ENCODE measurements at regions not wholly inside any gene's neighbourhood (a gene's known extent, or its start where the extent isn't known, plus 50 kb on each side); places are given as distances from the start of the nearest gene placed in this dataset.

- intact Hi-C loops (cut with micrococcal nuclease), result no loop called here
- no peaks in the 10 kb centered on the region for H3K9me3 ChIP-seq (ENCODE audit: control insufficient read depth in 1 of 2, insufficient read depth in 1 of 2, low read depth in 1 of 2, low read length in 2 of 2)
- no TSS peak for BruUV-seq (replicated peaks)
- H3K4me2 ChIP-seq (ENCODE audit: low read length), result no peak overlapping the region
- H2AFZ ChIP-seq (ENCODE audit: low read depth, low read length, poor library complexity, severe bottlenecking), result peak overlapping the region; percentile 87
- no peak overlapping the region for H3K27ac ChIP-seq (ENCODE audit: low read depth, low read length)
- peaks cover 16% of the 10 kb centered on the region for H3K27me3 ChIP-seq (ENCODE audit: insufficient read depth, low read length)
- RAD21 ChIA-PET (ENCODE audit: low non-redundant PET in 1 of 2, low total read pairs in 2 of 2, uncharacterized antibody in 2 of 2, unreplicated experiment in 2 of 2), result no interaction called here
- DNase-seq (ENCODE audit: low read depth, low spot score) (no peak), ATAC-seq (no peak)
- CTCF ChIA-PET, result no interaction called here
- no peak for TF ChIP-seq CEBPB (IDR thresholded peaks at IDR 0.05; ENCODE audit: low read depth)
- no peak for TF ChIP-seq YY1 (IDR thresholded peaks at IDR 0.05; ENCODE audit: extremely low read depth, insufficient replicate concordance, low read depth, low read length)
- no peak for TF ChIP-seq TCF7L2 (IDR thresholded peaks at IDR 0.05; ENCODE audit: borderline replicate concordance, extremely low read depth, insufficient read depth, insufficient read length)
- TF ChIP-seq POLR2A (IDR thresholded peaks at IDR 0.05; ENCODE audit: borderline replicate concordance, extremely low read depth, insufficient read depth, insufficient read length), result no peak
- no peak for TF ChIP-seq ZBTB33 (IDR thresholded peaks at IDR 0.05; ENCODE audit: extremely low read depth, insufficient replicate concordance, low read length)
- no peak for TF ChIP-seq ZFX (IDR thresholded peaks at IDR 0.05)
- TF ChIP-seq EGR1 (IDR thresholded peaks at IDR 0.05; ENCODE audit: low read depth), result no peak
- TF ChIP-seq REST (IDR thresholded peaks at IDR 0.05; ENCODE audit: low read depth), result no peak
- TF ChIP-seq SIN3A (IDR thresholded peaks at IDR 0.05; ENCODE audit: low read depth), result no peak
- TF ChIP-seq ATF3 (IDR thresholded peaks at IDR 0.05), result no peak
- no peak for TF ChIP-seq MAX (IDR thresholded peaks at IDR 0.05)
- H3K36me3 ChIP-seq (ENCODE audit: control insufficient read depth in 1 of 2, insufficient read depth in 2 of 2, low read length in 2 of 2), result no peaks in the 10 kb centered on the region
- no peak overlapping the region for H3K9ac ChIP-seq (ENCODE audit: low read length)
- peaks cover 4 to 24% of the 10 kb centered on the region in 2 experiments; a peak in 3 of 4 replicates for H3K4me1 ChIP-seq (ENCODE audit: control insufficient read depth in 1 of 2, insufficient read depth in 2 of 2, low read length in 2 of 2)
- POLR2A ChIA-PET, result interaction anchor here (0.6 kb wide), 1 partner anchor 750 kb away, joined by 3 read pairs; no protein-coding TSS in a partner anchor
- H3K79me2 ChIP-seq (ENCODE audit: insufficient read depth, low read length), result no peaks in the 10 kb centered on the region
- H3K4me3 ChIP-seq (replicated peaks in 1 of 2; ENCODE audit: low read depth in 1 of 2, low read length in 2 of 2), result no peak overlapping the region
- no peaks in the 10 kb centered on the region for H3K9me2 ChIP-seq (ENCODE audit: insufficient read depth)
- H4K20me1 ChIP-seq (ENCODE audit: insufficient read depth), result no peaks in the 10 kb centered on the region
Observed at GRCh38 chr20:57071954-57072583, 194.4 kb downstream of the BMP7 start.
